T-helper 17 cell (primary cell): ENCODE measurements at regions not wholly inside any gene's neighbourhood (a gene's known extent, or its start where the extent isn't known, plus 50 kb on each side); places are given as distances from the start of the nearest gene placed in this dataset.

Source experiments
- ATAC-seq: fragments of 150-1000 bp; cut with Tn5 transposase; 2 replicates; pipeline ENCODE4 v1.10.0; 2021; ENCODE audit warnings: mild to moderate bottlenecking, moderate library complexity
- DNase-seq, 3 donors: peaks; one replicate each; pipeline versions ENCODE4 v3.0.0 to v3.0.0-alpha.2; 2020 to 2021
- H3K9me3 ChIP-seq: one replicate; pipeline ENCODE4 v1.7.0; 2013; ENCODE audit warnings: low read length, mild to moderate bottlenecking; ENCODE audit not compliant: control insufficient read depth, poor library complexity, severe bottlenecking
- H3K27ac Mint-ChIP-seq: one replicate; pipeline ENCODE4 v1.8.0; 2022; ENCODE audit warnings: mild to moderate bottlenecking, moderate library complexity, mixed read lengths
- H3K27me3 Mint-ChIP-seq: one replicate; pipeline ENCODE4 v1.8.0; 2022; ENCODE audit warnings: mixed read lengths
- H3K36me3 Mint-ChIP-seq: one replicate; pipeline ENCODE4 v1.8.0; 2022; ENCODE audit warnings: low read depth, mixed read lengths
- H3K4me1 Mint-ChIP-seq: one replicate; pipeline ENCODE4 v1.8.0; 2022; ENCODE audit warnings: mild to moderate bottlenecking, mixed read lengths
- H3K4me3 Mint-ChIP-seq: one replicate; pipeline ENCODE4 v1.8.0; 2022; ENCODE audit warnings: mild to moderate bottlenecking, moderate library complexity, mixed read lengths

GRCh38 chr11:103703954-103704353 lies 332.5 kb upstream of the DDI1 start:
- no peak overlapping the region for H3K4me3 Mint-ChIP-seq
- DNase-seq, result no peak
- no peaks in the 10 kb centered on the region for H3K9me3 ChIP-seq
- no peak for ATAC-seq
- peaks cover 2% of the 10 kb centered on the region for H3K4me1 Mint-ChIP-seq
- H3K27me3 Mint-ChIP-seq, result no peaks in the 10 kb centered on the region
- no peaks in the 10 kb centered on the region for H3K36me3 Mint-ChIP-seq
- no peak overlapping the region for H3K27ac Mint-ChIP-seq

- H3K4me3 Mint-ChIP-seq, result no peak overlapping the region
- no peak for DNase-seq
- H3K27ac Mint-ChIP-seq, result no peak overlapping the region
- ATAC-seq, result no peak
- H3K9me3 ChIP-seq, result no peaks in the 10 kb centered on the region
- no peaks in the 10 kb centered on the region for H3K27me3 Mint-ChIP-seq
- no peaks in the 10 kb centered on the region for H3K36me3 Mint-ChIP-seq
- peaks cover 2% of the 10 kb centered on the region for H3K4me1 Mint-ChIP-seq
These were observed 330.8 kb upstream of the DDI1 start for GRCh38 chr11:103705642-103706041.

- Mint-ChIP-seq H3K36me3 (no peaks in the 10 kb centered on the region), H3K4me1 (no peaks in the 10 kb centered on the region), H3K27ac (no peak overlapping the region), H3K4me3 (no peak overlapping the region), H3K27me3 (no peaks in the 10 kb centered on the region)
- DNase-seq (no peak), ATAC-seq (no peak)
- no peaks in the 10 kb centered on the region for H3K9me3 ChIP-seq
These were observed 327.1 kb upstream of the DDI1 start for GRCh38 chr11:103709371-103709770.

- peaks cover 2% of the 10 kb centered on the region for H3K4me1 Mint-ChIP-seq
- DNase-seq (no peak), ATAC-seq (no peak)
- no peaks in the 10 kb centered on the region for H3K36me3 Mint-ChIP-seq
- H3K4me3 Mint-ChIP-seq, result no peak overlapping the region
- H3K27me3 Mint-ChIP-seq, result no peaks in the 10 kb centered on the region
- H3K9me3 ChIP-seq, result no peaks in the 10 kb centered on the region
- H3K27ac Mint-ChIP-seq, result no peak overlapping the region
These were observed 322.2 kb upstream of the DDI1 start for GRCh38 chr11:103714246-103714645.

- Mint-ChIP-seq H3K36me3 (no peaks in the 10 kb centered on the region), H3K27ac (no peak overlapping the region), H3K4me1 (peaks cover 2% of the 10 kb centered on the region), H3K27me3 (no peaks in the 10 kb centered on the region), H3K4me3 (no peak overlapping the region)
- ATAC-seq, result no peak
- no peaks in the 10 kb centered on the region for H3K9me3 ChIP-seq
- no peak for DNase-seq
These were observed 320.1 kb upstream of the DDI1 start for GRCh38 chr11:103716363-103716762.

- Mint-ChIP-seq H3K4me1 (no peaks in the 10 kb centered on the region), H3K4me3 (no peak overlapping the region), H3K27me3 (no peaks in the 10 kb centered on the region), H3K36me3 (no peaks in the 10 kb centered on the region), H3K27ac (no peak overlapping the region)
- DNase-seq (no peak), ATAC-seq (no peak)
- no peaks in the 10 kb centered on the region for H3K9me3 ChIP-seq
These were observed 309.2 kb upstream of the DDI1 start for GRCh38 chr11:103727262-103727661.

GRCh38 chr11:103729617-103730016 lies 306.8 kb upstream of the DDI1 start:
- no peaks in the 10 kb centered on the region for H3K9me3 ChIP-seq
- H3K27me3 Mint-ChIP-seq, result no peaks in the 10 kb centered on the region

GRCh38 chr11:103730131-103730940 lies 306.1 kb upstream of the DDI1 start:
- Mint-ChIP-seq H3K27ac (no peak overlapping the region), H3K27me3 (no peaks in the 10 kb centered on the region), H3K4me1 (no peaks in the 10 kb centered on the region), H3K4me3 (no peak overlapping the region), H3K36me3 (no peaks in the 10 kb centered on the region)
- DNase-seq (no peak), ATAC-seq (no peak)
- no peaks in the 10 kb centered on the region for H3K9me3 ChIP-seq

More at GRCh38 chr11:103729617-103730016, 306.8 kb upstream of the DDI1 start:
- Mint-ChIP-seq H3K4me1 (no peaks in the 10 kb centered on the region), H3K4me3 (no peak overlapping the region), H3K27ac (no peak overlapping the region), H3K36me3 (no peaks in the 10 kb centered on the region)
- DNase-seq, result no peak
- no peak for ATAC-seq

- Mint-ChIP-seq H3K27ac (no peak overlapping the region), H3K36me3 (no peaks in the 10 kb centered on the region), H3K27me3 (no peaks in the 10 kb centered on the region), H3K4me1 (no peaks in the 10 kb centered on the region), H3K4me3 (no peak overlapping the region)
- DNase-seq, result no peak
- ATAC-seq, result no peak
- no peaks in the 10 kb centered on the region for H3K9me3 ChIP-seq
These were observed 304.8 kb upstream of the DDI1 start for GRCh38 chr11:103731670-103732069.

GRCh38 chr11:103733889-103734288 lies 302.6 kb upstream of the DDI1 start:
- H3K4me1 Mint-ChIP-seq, result no peaks in the 10 kb centered on the region
- no peak overlapping the region for H3K27ac Mint-ChIP-seq
- ATAC-seq (no peak), DNase-seq (no peak)
- no peak overlapping the region for H3K4me3 Mint-ChIP-seq
- no peaks in the 10 kb centered on the region for H3K27me3 Mint-ChIP-seq
- H3K36me3 Mint-ChIP-seq, result no peaks in the 10 kb centered on the region
- no peaks in the 10 kb centered on the region for H3K9me3 ChIP-seq

- no peak for DNase-seq
- H3K27ac Mint-ChIP-seq, result no peak overlapping the region
- H3K4me3 Mint-ChIP-seq, result no peak overlapping the region
- no peaks in the 10 kb centered on the region for H3K9me3 ChIP-seq
- no peaks in the 10 kb centered on the region for H3K36me3 Mint-ChIP-seq
- no peaks in the 10 kb centered on the region for H3K4me1 Mint-ChIP-seq
- no peak for ATAC-seq
- no peaks in the 10 kb centered on the region for H3K27me3 Mint-ChIP-seq
These were observed 300.9 kb upstream of the DDI1 start for GRCh38 chr11:103735497-103736032.

GRCh38 chr11:103736315-103737036 lies 300.0 kb upstream of the DDI1 start:
- no peak overlapping the region for H3K4me3 Mint-ChIP-seq
- ATAC-seq, result no peak
- H3K4me1 Mint-ChIP-seq, result no peaks in the 10 kb centered on the region
- no peaks in the 10 kb centered on the region for H3K27me3 Mint-ChIP-seq
- H3K36me3 Mint-ChIP-seq, result no peaks in the 10 kb centered on the region
- no peaks in the 10 kb centered on the region for H3K9me3 ChIP-seq
- no peak overlapping the region for H3K27ac Mint-ChIP-seq
- no peak for DNase-seq

- ATAC-seq, result no peak
- no peaks in the 10 kb centered on the region for H3K27me3 Mint-ChIP-seq
- no peaks in the 10 kb centered on the region for H3K9me3 ChIP-seq
- no peak for DNase-seq
- H3K4me3 Mint-ChIP-seq, result no peak overlapping the region
- no peaks in the 10 kb centered on the region for H3K4me1 Mint-ChIP-seq
- no peak overlapping the region for H3K27ac Mint-ChIP-seq
- no peaks in the 10 kb centered on the region for H3K36me3 Mint-ChIP-seq
These were observed 299.3 kb upstream of the DDI1 start for GRCh38 chr11:103737037-103737622.
